ENCODE measurements at regions not wholly inside any gene's neighbourhood (a gene's known extent, or its start where the extent isn't known, plus 50 kb on each side); places are given as distances from the start of the nearest gene placed in this dataset.

DNA sequence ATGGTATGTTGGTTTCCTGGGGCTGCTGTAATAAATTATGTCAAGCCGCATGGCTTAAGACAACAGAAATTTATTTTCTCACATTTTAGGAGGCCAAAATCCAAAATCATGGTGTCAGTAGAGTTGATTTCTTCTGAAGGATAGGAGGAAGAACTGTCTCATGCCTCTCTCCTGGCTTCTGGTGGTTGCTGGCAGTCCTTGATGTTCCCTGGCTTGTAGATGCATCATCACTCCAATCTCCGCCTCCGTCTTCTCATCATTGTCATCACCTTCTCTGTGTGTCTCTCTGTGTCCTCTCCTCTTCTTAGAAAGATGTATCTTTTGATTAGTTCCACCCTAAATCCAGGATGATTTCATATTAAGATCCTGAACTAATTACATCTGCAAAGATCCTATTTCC lies 124.7 kb upstream of the CTTNBP2NL start:
- TF ChIP-seq EZH2 (IDR thresholded peaks at IDR 0.05; ENCODE audit: low read depth) = no peak
- TF ChIP-seq, protein P1, sequence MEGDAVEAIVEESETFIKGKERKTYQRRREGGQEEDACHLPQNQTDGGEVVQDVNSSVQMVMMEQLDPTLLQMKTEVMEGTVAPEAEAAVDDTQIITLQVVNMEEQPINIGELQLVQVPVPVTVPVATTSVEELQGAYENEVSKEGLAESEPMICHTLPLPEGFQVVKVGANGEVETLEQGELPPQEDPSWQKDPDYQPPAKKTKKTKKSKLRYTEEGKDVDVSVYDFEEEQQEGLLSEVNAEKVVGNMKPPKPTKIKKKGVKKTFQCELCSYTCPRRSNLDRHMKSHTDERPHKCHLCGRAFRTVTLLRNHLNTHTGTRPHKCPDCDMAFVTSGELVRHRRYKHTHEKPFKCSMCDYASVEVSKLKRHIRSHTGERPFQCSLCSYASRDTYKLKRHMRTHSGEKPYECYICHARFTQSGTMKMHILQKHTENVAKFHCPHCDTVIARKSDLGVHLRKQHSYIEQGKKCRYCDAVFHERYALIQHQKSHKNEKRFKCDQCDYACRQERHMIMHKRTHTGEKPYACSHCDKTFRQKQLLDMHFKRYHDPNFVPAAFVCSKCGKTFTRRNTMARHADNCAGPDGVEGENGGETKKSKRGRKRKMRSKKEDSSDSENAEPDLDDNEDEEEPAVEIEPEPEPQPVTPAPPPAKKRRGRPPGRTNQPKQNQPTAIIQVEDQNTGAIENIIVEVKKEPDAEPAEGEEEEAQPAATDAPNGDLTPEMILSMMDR (conservative IDR thresholded peaks at IDR 0.05) = no peak
